ENCODE measurements at regions not wholly inside any gene's neighbourhood (a gene's known extent, or its start where the extent isn't known, plus 50 kb on each side); places are given as distances from the start of the nearest gene placed in this dataset.

DNA sequence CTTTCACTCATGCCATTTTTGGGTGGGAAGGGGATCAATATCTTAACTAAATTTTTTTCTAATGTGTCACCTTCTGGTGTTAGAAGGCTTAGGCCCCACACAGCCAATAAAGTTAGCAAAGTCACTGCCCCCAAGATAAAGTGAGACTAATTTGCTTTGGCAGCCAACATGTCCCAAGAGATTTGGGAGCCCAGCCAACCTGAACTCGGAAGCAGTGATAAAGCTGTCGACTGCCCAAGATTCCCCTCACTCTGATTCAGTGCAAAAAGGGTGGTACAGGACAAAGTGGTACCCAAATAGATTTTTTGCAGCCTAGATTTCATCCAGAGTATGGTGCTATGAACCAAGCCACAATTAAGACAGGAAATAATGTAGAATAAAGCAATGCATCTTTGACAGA is 572.5 kb upstream of the ARRDC3 start:
- in situ Hi-C loops (cut with MboI; ENCODE audit: low sequenced_read_pairs in 4 of 4) (no loop called here), intact Hi-C loops (cut with DNase I; ENCODE audit: low total_unique reads) (no loop called here)
- Histone ChIP-seq H3K27me3 (no peaks in the 10 kb centered on the region), H3K4me3 (no peak overlapping the region), H3K4me1 (no peaks in the 10 kb centered on the region), H3K27ac (no peak overlapping the region), H3K9me3 (no peaks in the 10 kb centered on the region), H3K36me3 (no peaks in the 10 kb centered on the region)
- TF ChIP-seq, protein P1, sequence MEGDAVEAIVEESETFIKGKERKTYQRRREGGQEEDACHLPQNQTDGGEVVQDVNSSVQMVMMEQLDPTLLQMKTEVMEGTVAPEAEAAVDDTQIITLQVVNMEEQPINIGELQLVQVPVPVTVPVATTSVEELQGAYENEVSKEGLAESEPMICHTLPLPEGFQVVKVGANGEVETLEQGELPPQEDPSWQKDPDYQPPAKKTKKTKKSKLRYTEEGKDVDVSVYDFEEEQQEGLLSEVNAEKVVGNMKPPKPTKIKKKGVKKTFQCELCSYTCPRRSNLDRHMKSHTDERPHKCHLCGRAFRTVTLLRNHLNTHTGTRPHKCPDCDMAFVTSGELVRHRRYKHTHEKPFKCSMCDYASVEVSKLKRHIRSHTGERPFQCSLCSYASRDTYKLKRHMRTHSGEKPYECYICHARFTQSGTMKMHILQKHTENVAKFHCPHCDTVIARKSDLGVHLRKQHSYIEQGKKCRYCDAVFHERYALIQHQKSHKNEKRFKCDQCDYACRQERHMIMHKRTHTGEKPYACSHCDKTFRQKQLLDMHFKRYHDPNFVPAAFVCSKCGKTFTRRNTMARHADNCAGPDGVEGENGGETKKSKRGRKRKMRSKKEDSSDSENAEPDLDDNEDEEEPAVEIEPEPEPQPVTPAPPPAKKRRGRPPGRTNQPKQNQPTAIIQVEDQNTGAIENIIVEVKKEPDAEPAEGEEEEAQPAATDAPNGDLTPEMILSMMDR (IDR thresholded peaks at IDR 0.05 in 4 of 5, conservative IDR thresholded peaks at IDR 0.05 in 1 of 5), result no peak
- TF ChIP-seq POLR2A (IDR thresholded peaks at IDR 0.05), result no peak
- ATAC-seq (no peak), DNase-seq (no peak)

DNA sequence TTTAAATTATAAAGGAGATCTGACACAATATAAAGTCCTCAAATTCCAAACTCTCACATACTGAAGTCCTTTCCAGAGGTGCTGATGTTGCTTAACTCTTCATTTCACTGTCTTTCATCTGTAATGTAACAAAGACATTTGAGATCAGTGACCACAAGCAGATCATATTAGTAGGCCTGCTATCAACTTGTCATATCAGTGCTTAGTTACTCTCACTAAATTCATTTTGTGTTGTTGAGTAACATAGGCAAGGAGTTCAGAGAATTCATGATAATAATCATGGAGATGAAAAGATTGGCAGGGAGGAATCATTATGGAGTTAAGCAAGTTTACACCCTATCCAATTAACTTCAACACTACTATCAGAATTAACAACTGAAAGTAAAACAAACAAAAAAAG is 571.0 kb upstream of the ARRDC3 start:
- in situ Hi-C loops (cut with MboI; ENCODE audit: low sequenced_read_pairs in 4 of 4), result no loop called here
- no peak for TF ChIP-seq POLR2A (IDR thresholded peaks at IDR 0.05)
- TF ChIP-seq, protein P1 (IDR thresholded peaks at IDR 0.05 in 4 of 5, conservative IDR thresholded peaks at IDR 0.05 in 1 of 5), result no peak
- Histone ChIP-seq H3K36me3 (no peaks in the 10 kb centered on the region), H3K9me3 (no peaks in the 10 kb centered on the region), H3K27ac (no peak overlapping the region), H3K4me3 (no peak overlapping the region), H3K4me1 (no peaks in the 10 kb centered on the region), H3K27me3 (no peaks in the 10 kb centered on the region)
- intact Hi-C loops (cut with DNase I; ENCODE audit: low total_unique reads), result no loop called here
- ATAC-seq (no peak), DNase-seq (no peak)

DNA sequence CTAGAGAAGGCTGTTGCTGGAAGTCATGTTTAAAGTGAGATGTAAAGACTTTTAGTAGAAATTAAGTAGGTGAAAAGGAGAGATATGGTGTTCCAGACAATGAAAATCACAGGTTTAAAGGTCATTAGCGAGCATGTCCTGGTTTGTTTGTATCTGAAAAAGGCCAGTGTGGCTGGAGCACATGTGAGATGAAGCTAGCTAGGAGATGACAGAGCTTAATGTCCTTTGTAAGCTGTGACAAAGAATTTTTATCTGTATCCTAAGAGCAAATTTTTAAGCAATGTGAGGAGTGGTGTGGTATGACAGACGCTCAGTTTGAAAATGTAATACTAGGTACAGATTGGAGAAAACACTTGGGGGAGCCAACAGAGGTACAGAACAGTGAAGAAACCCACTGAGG is 567.2 kb upstream of the ARRDC3 start:
- H3K27ac ChIP-seq, result no peak overlapping the region
- no peak overlapping the region for H3K4me3 ChIP-seq
- ATAC-seq, result no peak
- DNase-seq, result no peak
- no peaks in the 10 kb centered on the region for H3K27me3 ChIP-seq
- no peaks in the 10 kb centered on the region for H3K9me3 ChIP-seq
- no peaks in the 10 kb centered on the region for H3K36me3 ChIP-seq
- in situ Hi-C loops (cut with MboI; ENCODE audit: low sequenced_read_pairs in 4 of 4), result no loop called here
- TF ChIP-seq, protein P1 (IDR thresholded peaks at IDR 0.05 in 4 of 5, conservative IDR thresholded peaks at IDR 0.05 in 1 of 5), result no peak
- no peak for TF ChIP-seq POLR2A (IDR thresholded peaks at IDR 0.05)
- no peaks in the 10 kb centered on the region for H3K4me1 ChIP-seq
- intact Hi-C loops (cut with DNase I; ENCODE audit: low total_unique reads), result no loop called here

DNA sequence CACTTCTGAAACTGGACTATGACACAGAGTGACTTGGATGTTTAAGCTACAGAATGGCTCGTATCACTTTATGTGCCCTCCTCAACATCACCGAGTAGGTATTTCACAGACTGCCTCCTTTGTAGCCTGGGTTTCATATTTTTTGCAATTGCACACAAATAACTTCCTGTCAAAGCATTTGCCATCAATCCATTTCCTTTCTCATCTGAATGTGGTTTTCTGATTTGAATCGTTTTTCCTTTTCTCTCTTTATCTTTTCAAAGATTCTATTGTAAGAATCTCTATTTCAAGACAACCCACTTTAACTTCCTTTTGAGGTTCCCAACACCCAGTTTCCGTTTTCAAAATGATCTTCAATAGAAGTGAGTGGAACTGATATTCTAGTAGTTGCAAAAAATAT is 563.8 kb upstream of the ARRDC3 start:
- intact Hi-C loops (cut with DNase I; ENCODE audit: low total_unique reads) (no loop called here), in situ Hi-C loops (cut with MboI; ENCODE audit: low sequenced_read_pairs in 4 of 4) (no loop called here)
- no peaks in the 10 kb centered on the region for H3K4me1 ChIP-seq
- H3K27me3 ChIP-seq, result no peaks in the 10 kb centered on the region
- no peak overlapping the region for H3K4me3 ChIP-seq
- ATAC-seq (no peak), DNase-seq (no peak)
- no peaks in the 10 kb centered on the region for H3K36me3 ChIP-seq
- H3K27ac ChIP-seq, result no peak overlapping the region
- no peak for TF ChIP-seq POLR2A (IDR thresholded peaks at IDR 0.05)
- TF ChIP-seq, protein P1 (IDR thresholded peaks at IDR 0.05 in 4 of 5, conservative IDR thresholded peaks at IDR 0.05 in 1 of 5), result no peak
- no peaks in the 10 kb centered on the region for H3K9me3 ChIP-seq

DNA sequence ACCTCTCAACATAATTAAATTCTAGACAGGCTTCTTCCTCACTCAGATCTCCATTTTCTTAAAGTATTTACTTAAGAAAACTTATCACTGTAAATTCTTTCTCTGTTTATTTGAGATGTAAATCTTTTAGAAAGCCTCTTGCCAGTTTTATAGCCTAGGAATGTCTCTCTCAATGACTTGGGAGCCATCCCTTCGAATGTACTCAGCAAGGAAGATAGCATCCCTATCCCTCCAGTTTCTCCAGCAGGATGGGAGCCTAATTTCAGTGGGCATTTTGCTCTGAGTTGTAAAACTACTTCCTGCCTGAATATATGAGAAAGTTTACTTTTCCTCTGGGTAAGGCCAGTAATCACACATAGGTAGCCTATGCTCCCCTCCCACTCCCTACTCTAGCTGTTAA is 558.5 kb upstream of the ARRDC3 start:
- in situ Hi-C loops (cut with MboI; ENCODE audit: low sequenced_read_pairs in 4 of 4), result no loop called here
- no peak overlapping the region for H3K4me3 ChIP-seq
- DNase-seq (no peak), ATAC-seq (no peak)
- no peak for TF ChIP-seq POLR2A (IDR thresholded peaks at IDR 0.05)
- TF ChIP-seq, protein P1 (IDR thresholded peaks at IDR 0.05 in 4 of 5, conservative IDR thresholded peaks at IDR 0.05 in 1 of 5), result no peak
- H3K27ac ChIP-seq, result no peak overlapping the region
- no peaks in the 10 kb centered on the region for H3K36me3 ChIP-seq
- no peaks in the 10 kb centered on the region for H3K4me1 ChIP-seq
- no peaks in the 10 kb centered on the region for H3K9me3 ChIP-seq
- intact Hi-C loops (cut with DNase I; ENCODE audit: low total_unique reads), result no loop called here
- H3K27me3 ChIP-seq, result no peaks in the 10 kb centered on the region
